ENCODE measurements at regions not wholly inside any gene's neighbourhood (a gene's known extent, or its start where the extent isn't known, plus 50 kb on each side); places are given as distances from the start of the nearest gene placed in this dataset.

DNA sequence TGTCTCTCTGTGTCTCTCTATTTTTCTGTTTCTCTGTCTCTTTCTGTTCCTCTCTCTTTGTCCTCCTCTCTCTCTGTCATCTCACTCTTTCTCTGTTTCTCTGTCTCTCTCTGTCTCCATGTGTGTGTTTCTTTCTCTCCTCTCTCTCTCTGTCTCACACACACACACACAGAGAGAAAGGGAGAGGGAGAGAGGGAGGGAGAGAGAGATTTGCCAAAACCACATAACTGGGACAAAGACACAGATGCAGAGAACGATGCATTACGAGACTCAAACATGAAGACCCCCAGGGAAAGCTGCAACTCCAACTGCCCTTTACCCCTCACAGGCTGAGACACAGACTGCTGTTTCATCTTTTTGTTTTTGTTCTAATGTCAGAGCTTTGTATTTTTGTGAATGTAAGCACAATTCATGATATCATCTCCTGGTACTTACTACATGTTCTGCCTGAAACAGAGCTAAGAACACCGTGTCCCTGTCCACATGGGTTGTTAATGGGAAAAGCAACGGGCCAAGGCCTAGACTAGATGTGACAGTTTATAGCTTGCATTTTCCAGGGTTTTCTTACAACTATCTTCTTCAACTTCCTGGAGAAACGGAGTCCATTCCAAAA is 177.1 kb upstream of the ARID1B start:
- FAIRE-seq = no peak
- Histone ChIP-seq H3K4me1 (ENCODE audit: control insufficient read depth, extremely low read depth, insufficient read depth, low read length) (no peaks in the 10 kb centered on the region), H3K4me3 (ENCODE audit: control insufficient read depth in 2 of 3, extremely low read depth in 1 of 3, insufficient read depth in 2 of 3, low read depth in 1 of 3, low read length in 3 of 3) (no peak overlapping the region), H3K9me1 (ENCODE audit: control insufficient read depth, extremely low read depth, insufficient read depth, low read length) (no peaks in the 10 kb centered on the region), H2AFZ (ENCODE audit: control insufficient read depth, low read length) (no peak overlapping the region), H3K9me3 (ENCODE audit: control insufficient read depth, low read depth, low read length) (no peaks in the 10 kb centered on the region), H3K9ac (ENCODE audit: control insufficient read depth, extremely low read depth, insufficient read depth, low read length) (no peak overlapping the region), H3K27me3 (ENCODE audit: control insufficient read depth, extremely low read depth, insufficient read depth, low read length) (no peaks in the 10 kb centered on the region), H3K4me2 (ENCODE audit: control insufficient read depth, extremely low read depth, insufficient read depth, low read depth, low read length) (no peak overlapping the region), H3K36me3 (ENCODE audit: control insufficient read depth in 2 of 2, extremely low read depth in 1 of 2, insufficient read depth in 2 of 2, low read length in 2 of 2) (no peaks in the 10 kb centered on the region), H3K79me2 (ENCODE audit: control insufficient read depth, insufficient read depth, low read length) (no peaks in the 10 kb centered on the region), H3K27ac (ENCODE audit: control insufficient read depth, insufficient read depth, low read length) (no peak overlapping the region), H4K20me1 (ENCODE audit: control insufficient read depth, extremely low read depth, insufficient read depth, low read length) (no peaks in the 10 kb centered on the region)
- DNase-seq (ENCODE audit: low read depth, low spot score) = no peak
- dilution Hi-C loops (cut with MboI; ENCODE audit: extremely low pct_ligation_motif_present, low sequenced_read_pairs) = no loop called here
- no peak for TF ChIP-seq EZH2 (IDR thresholded peaks at IDR 0.05; ENCODE audit: low read length)
- TF ChIP-seq, protein P1, sequence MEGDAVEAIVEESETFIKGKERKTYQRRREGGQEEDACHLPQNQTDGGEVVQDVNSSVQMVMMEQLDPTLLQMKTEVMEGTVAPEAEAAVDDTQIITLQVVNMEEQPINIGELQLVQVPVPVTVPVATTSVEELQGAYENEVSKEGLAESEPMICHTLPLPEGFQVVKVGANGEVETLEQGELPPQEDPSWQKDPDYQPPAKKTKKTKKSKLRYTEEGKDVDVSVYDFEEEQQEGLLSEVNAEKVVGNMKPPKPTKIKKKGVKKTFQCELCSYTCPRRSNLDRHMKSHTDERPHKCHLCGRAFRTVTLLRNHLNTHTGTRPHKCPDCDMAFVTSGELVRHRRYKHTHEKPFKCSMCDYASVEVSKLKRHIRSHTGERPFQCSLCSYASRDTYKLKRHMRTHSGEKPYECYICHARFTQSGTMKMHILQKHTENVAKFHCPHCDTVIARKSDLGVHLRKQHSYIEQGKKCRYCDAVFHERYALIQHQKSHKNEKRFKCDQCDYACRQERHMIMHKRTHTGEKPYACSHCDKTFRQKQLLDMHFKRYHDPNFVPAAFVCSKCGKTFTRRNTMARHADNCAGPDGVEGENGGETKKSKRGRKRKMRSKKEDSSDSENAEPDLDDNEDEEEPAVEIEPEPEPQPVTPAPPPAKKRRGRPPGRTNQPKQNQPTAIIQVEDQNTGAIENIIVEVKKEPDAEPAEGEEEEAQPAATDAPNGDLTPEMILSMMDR (optimal IDR thresholded peaks at IDR 0.05 in 1 of 3, IDR thresholded peaks at IDR 0.05 in 1 of 3, conservative IDR thresholded peaks at IDR 0.05 in 1 of 3; ENCODE audit: extremely low read depth in 1 of 3, insufficient read depth in 2 of 3, low read length in 3 of 3) = no peak

DNA sequence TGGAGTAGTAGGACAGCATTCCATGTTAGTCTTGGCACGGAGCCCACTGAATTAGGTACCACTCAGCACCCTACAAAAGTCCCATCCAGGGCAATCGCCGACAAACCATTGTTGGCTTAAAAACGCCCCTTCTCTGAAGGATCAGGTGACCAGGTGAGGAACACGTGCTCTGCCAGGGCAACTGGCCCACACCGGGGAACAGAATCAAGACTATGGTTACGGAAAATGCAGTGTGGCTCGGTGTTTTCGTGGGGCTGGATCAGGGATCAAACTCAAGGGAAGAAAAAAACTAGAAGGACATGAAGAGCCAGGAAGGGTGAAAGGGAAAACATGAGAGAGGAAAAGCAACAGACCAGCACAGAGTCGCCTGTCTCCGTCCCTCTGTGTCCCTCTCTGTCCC is 177.8 kb upstream of the ARID1B start:
- no peak for DNase-seq (ENCODE audit: low read depth, low spot score)
- TF ChIP-seq, protein P1 (optimal IDR thresholded peaks at IDR 0.05 in 1 of 3, IDR thresholded peaks at IDR 0.05 in 1 of 3, conservative IDR thresholded peaks at IDR 0.05 in 1 of 3; ENCODE audit: extremely low read depth in 1 of 3, insufficient read depth in 2 of 3, low read length in 3 of 3) = no peak
- TF ChIP-seq EZH2 (IDR thresholded peaks at IDR 0.05; ENCODE audit: low read length) = no peak
- H3K4me2 ChIP-seq (ENCODE audit: control insufficient read depth, extremely low read depth, insufficient read depth, low read depth, low read length) = no peak overlapping the region
- H3K4me1 ChIP-seq (ENCODE audit: control insufficient read depth, extremely low read depth, insufficient read depth, low read length) = no peaks in the 10 kb centered on the region
- H3K9me3 ChIP-seq (ENCODE audit: control insufficient read depth, low read depth, low read length) = no peaks in the 10 kb centered on the region
- H3K36me3 ChIP-seq (ENCODE audit: control insufficient read depth in 2 of 2, extremely low read depth in 1 of 2, insufficient read depth in 2 of 2, low read length in 2 of 2) = no peaks in the 10 kb centered on the region
- dilution Hi-C loops (cut with MboI; ENCODE audit: extremely low pct_ligation_motif_present, low sequenced_read_pairs) = no loop called here
- H3K79me2 ChIP-seq (ENCODE audit: control insufficient read depth, insufficient read depth, low read length) = no peaks in the 10 kb centered on the region
- no peak for FAIRE-seq
- H4K20me1 ChIP-seq (ENCODE audit: control insufficient read depth, extremely low read depth, insufficient read depth, low read length) = no peaks in the 10 kb centered on the region
- H3K27ac ChIP-seq (ENCODE audit: control insufficient read depth, insufficient read depth, low read length) = no peak overlapping the region
- no peaks in the 10 kb centered on the region for H3K27me3 ChIP-seq (ENCODE audit: control insufficient read depth, extremely low read depth, insufficient read depth, low read length)
- H3K9ac ChIP-seq (ENCODE audit: control insufficient read depth, extremely low read depth, insufficient read depth, low read length) = no peak overlapping the region
- H2AFZ ChIP-seq (ENCODE audit: control insufficient read depth, low read length) = no peak overlapping the region
- no peak overlapping the region for H3K4me3 ChIP-seq (ENCODE audit: control insufficient read depth in 2 of 3, extremely low read depth in 1 of 3, insufficient read depth in 2 of 3, low read depth in 1 of 3, low read length in 3 of 3)
- H3K9me1 ChIP-seq (ENCODE audit: control insufficient read depth, extremely low read depth, insufficient read depth, low read length) = no peaks in the 10 kb centered on the region

All from keratinocyte (primary cell).